OCI-LY1 (cell line): ENCODE measurements at regions not wholly inside any gene's neighbourhood (a gene's known extent, or its start where the extent isn't known, plus 50 kb on each side); places are given as distances from the start of the nearest gene placed in this dataset.
"Not testable (repeated sequence)": the region's sequence is repeated elsewhere in the genome, so short reads cannot be mapped to it uniquely, and the experiment has no call there.

Experiments
- H2AFZ ChIP-seq: fragments of 200-600 bp; sonication (generic), shearing (Covaris generic); 2 replicates; pipeline ENCODE4 v1.6.0; 2014; ENCODE audit warnings: antibody characterized with exemption, mild to moderate bottlenecking, low read length
- H3F3A ChIP-seq: fragments of 200-600 bp; sonication (generic), shearing (Covaris generic); 2 replicates; pipeline ENCODE4 v1.6.0; 2014; ENCODE audit warnings: mild to moderate bottlenecking, antibody characterized with exemption, low read length, moderate library complexity; ENCODE audit not compliant: insufficient read depth
- H3K27ac ChIP-seq: fragments of 200-600 bp; sonication (generic); 2 replicates; pipeline ENCODE4 v1.5.1; 2014; ENCODE audit warnings: low read length, mixed run types, mild to moderate bottlenecking, low read depth; ENCODE audit not compliant: poor library complexity, severe bottlenecking
- H3K27me3 ChIP-seq: fragments of 200-600 bp; sonication (generic); 2 replicates; pipeline ENCODE4 v1.6.0; 2014; ENCODE audit warnings: antibody characterized with exemption, mild to moderate bottlenecking, low read length, moderate library complexity; ENCODE audit not compliant: insufficient read depth
- H3K36me3 ChIP-seq: fragments of 200-600 bp; sonication (generic); 2 replicates; pipeline ENCODE4 v1.6.1; 2014; ENCODE audit warnings: mild to moderate bottlenecking, antibody characterized with exemption, low read length, moderate library complexity, mixed read lengths; ENCODE audit not compliant: insufficient read depth
- H3K4me1 ChIP-seq: fragments of 200-600 bp; sonication (generic); 2 replicates; pipeline ENCODE4 v1.5.1; 2014; ENCODE audit warnings: mild to moderate bottlenecking, low read length, moderate library complexity; ENCODE audit not compliant: insufficient read depth, severe bottlenecking
- H3K4me2 ChIP-seq: fragments of 200-600 bp; sonication (generic), shearing (Covaris generic); 2 replicates; pipeline ENCODE4 v1.6.1; 2014; ENCODE audit warnings: low read length
- H3K4me3 ChIP-seq: fragments of 200-600 bp; sonication (generic); 2 replicates; pipeline ENCODE4 v1.5.1; 2014; ENCODE audit warnings: low read length, low read depth, mild to moderate bottlenecking, mixed read lengths; ENCODE audit not compliant: poor library complexity, severe bottlenecking
- H3K79me2 ChIP-seq: fragments of 200-600 bp; shearing (Covaris generic); 2 replicates; pipeline ENCODE4 v1.6.1; 2016; ENCODE audit warnings: mixed run types, low read length, mixed read lengths; ENCODE audit not compliant: insufficient read depth
- H3K9ac ChIP-seq: fragments of 200-600 bp; sonication (generic), shearing (Covaris generic); 2 replicates; pipeline ENCODE4 v1.6.1; 2014; ENCODE audit warnings: mild to moderate bottlenecking, low read length, mixed read lengths
- H3K9me2 ChIP-seq: fragments of 200-600 bp; sonication (generic), shearing (Covaris generic); 2 replicates; pipeline ENCODE4 v1.6.1; 2014; ENCODE audit warnings: low read depth, mild to moderate bottlenecking, low read length, mixed read lengths
- H3K9me3 ChIP-seq: fragments of 200-600 bp; shearing (Covaris generic); 2 replicates; pipeline ENCODE4 v1.6.1; 2014; ENCODE audit warnings: low read length, mixed read lengths
- H4K20me1 ChIP-seq: fragments of 200-600 bp; sonication (generic), shearing (Covaris generic); 2 replicates; pipeline ENCODE4 v1.6.0; 2016; ENCODE audit warnings: mild to moderate bottlenecking, low read length; ENCODE audit not compliant: insufficient read depth
- CTCF ChIP-seq: fragments of 200-600 bp; sonication (generic), shearing (Covaris generic); IDR thresholded peaks from 2 replicates; pipeline ENCODE4 v1.5.1; 2017; ENCODE audit warnings: mild to moderate bottlenecking, antibody characterized with exemption, low read length, moderate library complexity, mixed read lengths
- EZH2 ChIP-seq: fragments of 200-600 bp; sonication (generic), shearing (Covaris generic); IDR thresholded peaks from 2 replicates; pipeline ENCODE4 v1.8.0; 2017; ENCODE audit warnings: borderline replicate concordance, mixed run types, mild to moderate bottlenecking, antibody characterized with exemption, low read length, moderate library complexity, mixed read lengths

DNA sequence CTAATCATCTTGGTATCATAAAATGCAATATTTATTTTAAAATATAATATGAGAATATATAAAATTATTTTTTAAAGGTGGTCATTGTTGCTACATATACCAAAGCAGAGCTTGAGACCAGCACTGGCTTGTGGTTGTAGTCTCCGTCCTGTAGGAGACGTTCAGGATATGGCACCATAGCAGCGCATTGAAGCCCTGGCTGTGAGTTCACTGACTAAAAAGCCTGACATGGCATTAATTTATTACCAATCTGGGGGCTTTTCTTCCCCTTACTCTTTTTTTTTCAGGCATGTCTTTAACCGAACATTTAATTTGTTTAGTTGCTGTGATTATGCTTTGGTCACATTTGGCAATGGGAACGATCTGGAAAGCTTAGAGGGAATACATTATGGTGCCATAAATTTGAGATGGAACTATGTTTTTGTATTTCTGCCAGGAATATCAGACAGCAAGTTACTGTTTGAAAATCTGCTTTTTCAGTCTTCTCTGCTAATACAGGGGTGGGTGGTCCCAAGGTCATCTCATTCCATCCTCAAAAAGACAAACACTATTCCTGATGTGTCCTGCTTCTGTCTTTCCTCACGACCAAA is 108.5 kb downstream of the ZIC4 start:
- no peaks in the 10 kb centered on the region for H3K9me3 ChIP-seq
- H3K36me3 ChIP-seq: no peaks in the 10 kb centered on the region
- H3K4me1 ChIP-seq: no peaks in the 10 kb centered on the region
- TF ChIP-seq CTCF (no peak), EZH2 (no peak)
- H3F3A ChIP-seq: no peaks in the 10 kb centered on the region; the same call in 1 of the 2 replicates
- no peaks in the 10 kb centered on the region for H4K20me1 ChIP-seq
- no peak overlapping the region for H2AFZ ChIP-seq
- no peak overlapping the region for H3K9ac ChIP-seq
- no peaks in the 10 kb centered on the region for H3K27me3 ChIP-seq
- H3K4me3 ChIP-seq: no peak overlapping the region
- no peak overlapping the region for H3K4me2 ChIP-seq
- H3K27ac ChIP-seq: no peak overlapping the region
- H3K79me2 ChIP-seq: no peaks in the 10 kb centered on the region
- H3K9me2 ChIP-seq: peaks cover 3% of the 10 kb centered on the region; the same call in 1 of the 2 replicates

- not testable (repeated sequence) for H2AFZ ChIP-seq, H3K4me2 ChIP-seq, H3K9me2 ChIP-seq, H3K36me3 ChIP-seq, H3K27me3 ChIP-seq, H4K20me1 ChIP-seq, H3K9ac ChIP-seq, H3K9me3 ChIP-seq, H3K79me2 ChIP-seq, H3K4me3 ChIP-seq, H3F3A ChIP-seq, H3K4me1 ChIP-seq, H3K27ac ChIP-seq
Measured at GRCh38 chr3:147287370-147287769, 119.0 kb downstream of the ZIC4 start.

DNA sequence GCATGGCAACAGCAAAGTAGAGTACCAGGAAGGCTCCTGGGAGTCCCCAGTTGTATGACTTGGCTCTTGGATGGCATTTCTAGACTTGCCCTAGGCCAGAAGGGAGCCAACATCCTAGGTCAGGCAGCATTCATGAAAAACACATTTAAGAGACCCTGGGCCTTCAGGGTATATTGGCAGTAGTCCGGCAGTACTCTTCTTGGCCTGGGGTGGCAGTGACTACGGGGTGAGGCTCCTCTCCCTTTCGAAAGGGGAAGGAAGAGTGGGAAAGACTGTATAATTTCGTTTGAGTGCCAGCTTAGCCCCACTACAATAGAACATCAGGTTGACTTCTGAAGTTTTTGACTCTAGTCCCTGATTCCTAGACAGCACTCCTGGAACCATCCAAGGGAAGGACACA is 136.4 kb downstream of the ZIC4 start:
- no peak overlapping the region for H3K4me2 ChIP-seq
- no peak overlapping the region for H2AFZ ChIP-seq
- no peaks in the 10 kb centered on the region for H3K79me2 ChIP-seq
- H3K4me3 ChIP-seq: no peak overlapping the region
- no peaks in the 10 kb centered on the region for H3K27me3 ChIP-seq
- H3F3A ChIP-seq: no peaks in the 10 kb centered on the region
- H3K9me2 ChIP-seq: no peaks in the 10 kb centered on the region
- H3K27ac ChIP-seq: no peak overlapping the region
- H4K20me1 ChIP-seq: no peaks in the 10 kb centered on the region
- 0 out of 2 replicates have a peak, but pooled peaks cover 5% of the 10 kb centered on the region for H3K9me3 ChIP-seq
- H3K4me1 ChIP-seq: no peaks in the 10 kb centered on the region
- TF ChIP-seq CTCF: no peak
- TF ChIP-seq EZH2: no peak
- no peaks in the 10 kb centered on the region for H3K36me3 ChIP-seq
- H3K9ac ChIP-seq: no peak overlapping the region

DNA sequence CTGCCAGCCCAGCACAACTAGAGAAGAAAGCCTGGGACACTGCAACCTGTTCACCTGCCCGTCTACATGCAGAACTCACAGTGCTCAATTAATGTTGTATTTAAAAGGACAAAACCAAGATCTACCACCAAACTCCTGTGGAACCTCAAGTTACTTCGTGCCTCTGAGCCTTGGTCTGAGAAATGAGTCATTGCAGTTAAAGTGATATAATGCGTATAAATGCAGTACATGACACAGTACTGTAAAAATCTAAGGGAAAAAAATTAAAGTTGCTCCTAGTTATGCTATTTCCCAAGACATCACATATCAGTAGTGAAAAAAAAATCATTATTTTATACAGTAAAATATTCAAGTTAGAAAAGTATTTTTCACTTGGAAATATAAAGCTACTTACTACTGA is 138.9 kb downstream of the ZIC4 start:
- Histone ChIP-seq H3K9ac (no peak overlapping the region), H2AFZ (no peak overlapping the region), H3F3A (no peaks in the 10 kb centered on the region), H3K9me2 (no peaks in the 10 kb centered on the region), H3K9me3 (no peaks in the 10 kb centered on the region), H4K20me1 (no peaks in the 10 kb centered on the region), H3K27me3 (no peaks in the 10 kb centered on the region), H3K79me2 (no peaks in the 10 kb centered on the region), H3K27ac (no peak overlapping the region), H3K36me3 (no peaks in the 10 kb centered on the region), H3K4me1 (no peaks in the 10 kb centered on the region), H3K4me2 (no peak overlapping the region), H3K4me3 (no peak overlapping the region)
- TF ChIP-seq CTCF (no peak), EZH2 (no peak)
